Ishikawa (cell line): ENCODE measurements at regions not wholly inside any gene's neighbourhood (a gene's known extent, or its start where the extent isn't known, plus 50 kb on each side); places are given as distances from the start of the nearest gene placed in this dataset.
A peak's percentile ranks its signal among the peaks of the same experiment; 100 is the strongest.

ENCODE experiments used
- CEBPB ChIP-seq: IDR thresholded peaks from 2 replicates; pipeline ENCODE4 v1.6.1; 2012
- CREB1 ChIP-seq: IDR thresholded peaks from 2 replicates; pipeline ENCODE4 v1.6.1; 2012; ENCODE audit warnings: low read depth
- EGR1 ChIP-seq: IDR thresholded peaks from 2 replicates; pipeline ENCODE4 v1.6.1; 2012
- EP300 ChIP-seq: IDR thresholded peaks from 2 replicates; pipeline ENCODE4 v1.6.1; 2012; ENCODE audit warnings: borderline replicate concordance
- FOXM1 ChIP-seq: IDR thresholded peaks from 2 replicates; pipeline ENCODE4 v1.6.1; 2012; ENCODE audit warnings: low read depth, borderline replicate concordance
- MAX ChIP-seq: IDR thresholded peaks from 2 replicates; pipeline ENCODE4 v1.6.1; 2012
- NFIC ChIP-seq: IDR thresholded peaks from 2 replicates; pipeline ENCODE4 v1.6.1; 2012
- RAD21 ChIP-seq: IDR thresholded peaks from 2 replicates; pipeline ENCODE4 v1.6.1; 2012; ENCODE audit warnings: low read depth
- REST ChIP-seq: IDR thresholded peaks from 2 replicates; pipeline ENCODE4 v1.6.1; 2012; ENCODE audit warnings: low read depth, mild to moderate bottlenecking
- TAF1 ChIP-seq: IDR thresholded peaks from 2 replicates; pipeline ENCODE4 v1.6.1; 2012; ENCODE audit warnings: low read depth, mild to moderate bottlenecking
- TCF12 ChIP-seq: IDR thresholded peaks from 2 replicates; pipeline ENCODE4 v1.6.1; 2012; ENCODE audit warnings: low read depth
- TEAD4 ChIP-seq: IDR thresholded peaks from 2 replicates; pipeline ENCODE4 v1.6.1; 2012
- USF1 ChIP-seq: IDR thresholded peaks from 2 replicates; pipeline ENCODE4 v1.6.1; 2012
- YY1 ChIP-seq: IDR thresholded peaks from 2 replicates; pipeline ENCODE4 v1.6.1; 2012; ENCODE audit warnings: low read depth
- ZBTB7A ChIP-seq: IDR thresholded peaks from 2 replicates; pipeline ENCODE4 v1.6.1; 2012; ENCODE audit warnings: low read depth

DNA sequence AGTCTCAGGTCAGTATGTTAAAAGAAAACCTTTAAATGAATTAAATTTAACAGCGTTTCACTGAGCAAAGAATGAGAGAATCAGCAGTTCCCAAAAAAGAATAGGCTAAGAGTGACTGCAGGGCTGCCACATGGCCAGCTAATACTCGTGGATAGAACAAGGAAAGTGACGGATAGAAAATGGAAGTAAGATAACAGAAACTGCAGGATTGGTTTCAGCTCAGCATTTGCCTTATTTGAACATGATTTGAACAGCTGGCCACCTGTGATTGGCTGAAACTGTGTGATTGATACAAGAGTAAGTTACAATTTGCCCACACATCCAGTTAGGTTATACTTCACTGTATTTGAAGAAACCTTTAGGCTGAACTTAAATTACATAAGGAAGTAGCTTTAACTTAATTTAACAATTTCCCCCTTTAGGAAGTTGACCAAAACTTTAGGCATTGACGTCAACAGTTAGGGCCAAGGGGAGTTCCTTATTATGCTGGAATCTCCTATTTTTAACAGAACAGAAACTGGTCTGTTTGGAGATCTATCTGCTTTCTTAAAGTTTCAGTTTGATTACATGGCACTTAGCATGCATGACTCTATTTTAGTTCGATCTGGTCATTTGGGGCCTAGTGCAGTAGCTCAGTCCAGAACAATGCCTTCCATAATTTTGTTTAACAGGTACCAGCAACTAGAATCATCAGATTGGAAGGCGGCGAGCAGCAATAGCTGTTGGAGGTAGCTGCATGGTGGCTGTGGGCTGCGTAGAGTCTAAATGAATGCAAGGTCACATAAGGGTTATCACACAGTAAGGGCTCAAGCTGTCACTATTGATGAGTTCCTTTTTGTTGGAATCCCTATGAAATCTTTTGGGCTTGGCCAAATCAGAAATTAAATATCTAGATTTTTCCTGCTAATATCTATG, 143.4 kb downstream of the TRIM43 start:
- TF ChIP-seq TAF1 (no peak), TCF12 (no peak), ZBTB7A (no peak), EGR1 (no peak), NFIC (no peak), MAX (no peak), REST (no peak)

GRCh38 chr2:95738301-95738700, 146.5 kb downstream of the TRIM43 start:
- TF ChIP-seq TCF12 (no peak), NFIC (no peak), CEBPB (no peak), TAF1 (no peak), YY1 (no peak), REST (no peak), EP300 (no peak), TEAD4 (no peak), FOXM1 (no peak), USF1 (no peak), EGR1 (no peak), CREB1 (no peak), MAX (no peak), RAD21 (no peak), ZBTB7A (no peak)

DNA sequence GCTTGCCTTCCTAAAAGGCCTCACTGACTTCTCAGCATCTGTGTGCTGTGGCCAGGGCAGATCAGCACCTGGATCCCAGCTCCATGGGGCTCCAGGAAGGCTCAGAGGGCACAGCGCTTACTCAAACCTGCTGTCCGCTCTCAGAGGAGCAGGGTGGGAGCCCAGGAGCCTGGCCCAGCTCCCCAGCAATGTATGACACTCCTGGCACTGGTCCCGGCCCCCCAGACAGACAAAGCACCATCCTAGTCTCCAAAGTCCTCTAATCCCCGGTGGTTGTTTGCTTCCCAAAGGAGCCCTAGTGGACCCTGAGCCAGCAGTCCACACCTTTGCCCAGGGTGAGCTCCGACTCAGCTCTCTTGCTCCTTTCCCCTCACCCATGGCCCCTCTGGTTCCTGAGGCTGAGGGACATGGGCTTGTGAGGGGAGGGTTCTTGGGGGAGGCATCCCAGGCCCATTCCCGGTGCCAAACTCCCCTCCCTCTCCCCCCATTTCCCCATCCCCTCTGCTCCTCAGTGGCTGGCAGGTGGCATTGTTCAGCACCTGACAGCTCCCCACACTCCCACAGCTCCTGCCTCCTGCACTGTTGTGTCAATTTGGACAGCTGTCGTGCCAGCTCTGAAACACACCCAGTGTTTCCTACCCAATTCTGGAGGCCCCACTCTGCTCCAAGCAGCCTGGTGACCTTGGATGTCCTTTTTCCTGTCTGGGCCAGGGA, 164.3 kb downstream of the TRIM43 start:
- peak; percentile 17; the same call in 1 of the 2 replicates for TF ChIP-seq REST

GRCh38 chr2:95757988-95758387, 166.2 kb downstream of the TRIM43 start:
- no peak for TF ChIP-seq NFIC
- no peak for TF ChIP-seq CEBPB
- no peak for TF ChIP-seq CREB1
- no peak for TF ChIP-seq EP300
- TF ChIP-seq TCF12 = no peak

GRCh38 chr2:95759481-95760246, 167.9 kb downstream of the TRIM43 start:
- TF ChIP-seq EP300 (no peak), CREB1 (no peak), NFIC (no peak), EGR1 (no peak), CEBPB (no peak), MAX (no peak), TEAD4 (no peak), FOXM1 (no peak)
